ENCODE measurements at regions not wholly inside any gene's neighbourhood (a gene's known extent, or its start where the extent isn't known, plus 50 kb on each side); places are given as distances from the start of the nearest gene placed in this dataset.
A peak's percentile ranks its signal among the peaks of the same experiment; 100 is the strongest.

DNA sequence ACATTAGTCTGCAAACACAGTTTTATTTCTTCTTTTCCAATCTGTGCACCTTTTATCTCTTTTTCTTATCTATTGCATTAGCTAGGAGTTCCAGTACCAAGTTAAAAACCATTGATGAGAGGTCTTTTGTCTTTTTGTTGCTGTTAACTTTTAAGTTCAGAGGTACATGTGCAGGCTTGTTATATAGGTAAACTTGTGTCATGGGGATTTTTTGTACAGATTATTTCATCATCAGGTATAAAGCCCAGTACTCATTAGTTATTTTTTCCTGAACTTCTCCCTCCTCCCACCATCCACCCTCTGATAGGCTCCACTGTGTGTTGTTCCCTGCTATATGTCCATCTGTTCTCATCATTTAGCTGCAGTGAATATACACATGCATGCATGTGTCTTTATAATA lies 349.9 kb downstream of the PDHA2 start:
- DNase-seq = no peak

DNA sequence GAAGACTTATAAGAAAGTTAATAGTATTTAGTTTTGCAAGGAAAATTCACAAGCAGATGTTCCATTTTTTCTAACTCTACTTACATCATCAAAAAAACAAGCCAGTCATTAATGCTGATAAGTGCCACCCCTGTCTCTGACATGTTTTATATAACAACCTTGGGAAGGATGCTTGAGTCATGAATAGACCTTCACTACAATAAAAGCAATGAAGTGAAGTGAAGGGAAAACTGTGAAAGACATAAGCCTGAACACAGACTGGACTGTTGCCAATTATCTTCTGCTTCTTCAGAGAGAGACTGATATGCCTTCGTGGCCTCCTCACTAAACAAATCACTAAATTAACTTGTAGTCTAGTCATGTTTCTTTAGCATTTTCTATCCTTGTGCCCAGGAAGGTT lies 353.2 kb downstream of the PDHA2 start:
- DNase-seq = no peak

DNA sequence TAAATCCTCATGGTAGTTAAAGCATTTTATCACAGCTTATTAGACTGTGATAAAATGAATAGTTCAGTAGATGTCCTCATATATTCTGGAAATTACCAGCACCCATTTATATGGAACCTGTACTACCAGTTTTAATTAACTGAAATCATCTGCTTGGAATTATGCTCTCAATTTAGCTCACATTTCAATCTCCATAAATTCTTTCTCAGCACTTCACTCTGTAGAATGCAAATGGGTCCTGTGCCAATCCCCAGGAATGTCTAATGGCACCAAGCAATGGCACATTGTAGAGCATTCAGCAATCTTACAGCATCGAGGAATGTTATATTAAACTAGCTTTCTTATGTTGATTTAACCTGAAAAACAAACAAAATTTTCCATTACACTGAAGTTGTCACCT lies 355.1 kb downstream of the PDHA2 start:
- DNase-seq = peak; percentile 5

DNA sequence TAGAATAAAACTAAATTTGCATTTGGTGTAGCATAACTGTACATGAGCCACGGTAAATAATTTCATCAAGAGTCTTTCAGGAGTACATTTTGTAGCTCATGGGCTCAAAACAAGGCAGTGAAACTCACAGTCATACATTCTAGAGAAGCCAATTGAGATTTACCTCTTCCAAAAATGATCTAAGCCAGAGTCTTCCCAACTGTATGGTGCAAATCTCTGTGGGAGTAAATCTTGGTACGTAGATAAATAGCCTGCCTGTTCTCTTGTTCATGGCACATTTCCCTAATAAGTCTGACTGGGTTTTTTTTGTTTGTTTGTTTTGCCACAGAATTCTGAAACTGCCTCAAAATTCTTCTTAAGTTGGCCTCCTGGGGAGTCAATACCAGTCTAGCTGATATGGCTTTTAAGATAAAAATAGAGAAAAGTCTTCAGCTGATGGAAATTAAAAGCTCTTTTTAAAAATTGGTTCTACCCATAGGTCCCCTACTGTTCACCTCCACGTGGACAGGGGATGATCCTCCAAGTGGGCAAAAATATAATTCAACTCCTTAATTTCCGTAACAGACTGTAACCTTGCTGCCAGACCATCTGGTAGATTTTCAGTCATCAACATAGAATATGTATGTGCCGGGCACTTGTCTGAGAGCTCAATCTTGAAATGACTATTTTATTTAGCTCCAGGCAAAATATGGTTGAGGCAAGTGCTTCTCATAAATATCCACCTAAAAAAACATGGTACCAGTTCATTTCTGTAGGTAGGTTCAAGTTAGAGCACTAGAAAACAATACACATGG lies 365.4 kb downstream of the PDHA2 start:
- DNase-seq = no peak

DNA sequence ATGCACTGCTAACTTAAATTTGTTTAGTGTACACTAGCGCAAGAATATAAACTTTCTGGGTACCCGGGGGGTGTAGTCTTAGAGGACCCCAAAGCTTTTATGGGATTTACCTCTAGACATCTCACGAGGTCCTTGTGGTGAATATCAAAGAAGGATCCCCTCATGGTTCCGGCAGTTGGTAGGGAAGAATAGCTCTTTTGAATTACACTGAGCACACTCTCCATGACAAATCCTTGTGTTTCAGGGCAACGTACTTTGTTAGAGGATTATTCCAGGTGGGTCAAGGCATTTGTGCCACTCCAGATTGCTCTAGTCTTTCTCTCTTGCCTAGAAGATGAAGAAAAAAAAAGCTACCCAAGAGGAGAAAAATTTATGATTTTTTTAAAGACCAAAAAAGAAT lies 387.6 kb downstream of the PDHA2 start:
- no peak for DNase-seq

DNA sequence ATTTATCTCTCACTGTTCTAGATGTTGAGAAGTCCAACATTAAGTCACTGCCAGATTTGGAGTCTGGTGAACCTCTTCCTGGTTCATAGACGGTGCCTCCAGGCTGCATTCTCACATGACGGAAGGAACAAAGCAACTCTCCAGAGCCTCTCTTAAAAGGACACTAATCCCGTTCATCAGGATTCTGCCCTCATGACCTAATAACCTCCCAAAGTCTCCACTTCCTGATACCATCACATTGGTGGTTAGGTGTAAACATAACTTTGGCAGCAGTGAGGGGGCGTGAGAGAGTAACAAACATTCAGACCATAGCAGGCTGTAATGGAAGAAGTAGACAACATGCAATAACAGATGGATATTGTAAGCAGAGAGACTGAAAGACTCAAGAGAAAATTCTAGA lies 388.6 kb downstream of the PDHA2 start:
- no peak for DNase-seq

DNA sequence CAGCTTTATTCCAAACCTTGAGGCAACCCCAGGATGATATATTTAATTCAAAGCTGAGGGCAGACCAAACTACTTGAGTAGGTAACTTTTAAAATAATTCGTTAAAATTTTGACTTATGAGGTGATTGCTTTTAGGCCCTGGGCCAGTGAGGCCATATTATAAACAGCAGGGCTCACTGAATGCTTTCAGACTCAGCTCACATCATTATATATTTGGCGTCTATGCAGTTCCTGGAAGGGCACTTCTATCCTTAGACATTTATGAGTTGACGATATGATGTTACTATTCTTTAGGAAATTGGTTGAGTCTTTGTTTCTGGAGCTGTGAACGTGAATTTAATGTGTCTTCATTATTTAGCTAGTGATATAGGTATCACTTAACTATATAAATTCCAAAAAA lies 400.1 kb downstream of the PDHA2 start:
- DNase-seq = no peak

DNA sequence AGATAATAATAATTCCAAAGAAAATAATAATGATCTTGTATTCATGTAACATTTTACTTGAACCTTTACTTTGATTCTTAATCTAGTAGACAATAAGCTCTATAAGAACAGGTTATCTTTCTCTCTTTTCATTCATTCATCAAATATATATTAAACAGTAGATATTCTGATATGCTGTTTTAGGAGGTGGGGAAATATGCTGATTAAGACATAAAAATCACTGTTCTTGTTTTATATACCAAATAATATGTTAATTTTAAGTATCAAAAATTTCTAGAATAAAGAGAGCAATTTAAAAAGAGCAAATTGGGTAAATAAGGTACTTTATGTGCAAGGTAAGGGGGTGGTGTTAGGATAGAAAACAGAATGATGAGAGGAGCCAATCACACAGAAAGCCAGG lies 401.9 kb downstream of the PDHA2 start:
- no peak for DNase-seq

DNA sequence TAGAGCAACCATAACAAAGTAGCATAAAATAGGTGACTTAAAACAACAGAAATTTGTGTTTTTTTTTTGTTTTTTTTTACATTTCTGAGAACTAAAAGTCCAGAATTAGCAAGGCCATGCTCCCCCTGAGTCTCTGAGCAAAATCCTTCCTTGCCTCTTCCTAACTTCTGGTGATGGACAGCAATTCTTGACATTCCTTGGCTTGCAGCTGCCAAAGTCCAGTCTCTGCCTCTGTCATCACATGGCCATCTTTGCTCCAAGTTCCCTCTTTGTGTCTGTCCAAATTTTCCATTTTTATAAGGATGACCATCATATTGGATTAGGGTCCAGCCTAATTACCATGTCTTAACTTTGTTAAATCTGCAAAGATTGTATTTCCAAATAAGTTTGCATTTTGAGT lies 407.2 kb downstream of the PDHA2 start:
- DNase-seq = no peak

DNA sequence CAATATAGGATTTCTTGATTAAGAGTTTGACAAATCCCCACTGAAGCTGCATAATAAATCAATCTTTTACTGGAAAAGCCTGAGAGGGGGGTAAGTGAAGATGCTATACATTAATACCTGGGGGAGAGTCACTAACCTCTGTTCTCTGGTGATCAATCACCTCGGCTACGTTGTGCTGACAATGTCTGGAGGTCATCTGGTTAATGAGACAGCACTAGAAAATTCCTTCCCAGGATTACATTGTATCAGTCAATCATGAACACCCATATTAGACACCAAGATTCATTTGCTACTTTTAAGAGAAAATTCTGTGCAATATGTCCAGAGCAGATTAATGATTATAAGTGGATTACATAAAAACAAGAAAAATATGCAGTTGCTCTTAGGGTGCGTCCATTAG lies 408.3 kb downstream of the PDHA2 start:
- no peak for DNase-seq

DNA sequence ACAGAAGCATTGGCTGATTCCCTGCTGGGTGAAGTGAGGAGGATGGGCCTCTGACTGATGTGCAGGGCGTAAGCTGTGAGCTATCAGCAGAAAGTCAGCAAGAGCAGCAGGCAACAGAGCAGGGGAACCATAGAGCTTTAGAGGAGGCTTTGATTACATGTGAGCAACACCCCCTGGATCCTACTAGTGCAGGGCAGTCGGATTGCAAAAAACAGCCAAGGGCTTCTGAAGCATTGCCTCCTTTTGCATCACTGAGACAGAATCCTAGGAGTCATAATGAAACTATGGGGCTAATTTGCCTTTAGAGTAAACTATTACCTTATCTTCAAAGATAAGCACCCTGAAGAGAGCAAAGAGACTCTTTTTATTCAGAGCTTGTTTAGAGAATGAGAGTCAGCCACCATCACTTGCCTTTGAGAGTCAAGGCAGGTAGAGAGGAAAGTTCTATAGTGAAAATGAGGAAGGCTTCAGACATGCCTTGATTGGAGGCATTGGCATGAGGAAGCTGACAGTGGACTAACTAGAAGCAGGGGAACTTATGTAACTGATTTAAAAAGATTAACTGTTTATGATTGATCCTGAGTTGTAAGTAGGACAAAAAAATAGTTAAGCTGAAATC lies 420.3 kb downstream of the PDHA2 start:
- DNase-seq = no peak

DNA sequence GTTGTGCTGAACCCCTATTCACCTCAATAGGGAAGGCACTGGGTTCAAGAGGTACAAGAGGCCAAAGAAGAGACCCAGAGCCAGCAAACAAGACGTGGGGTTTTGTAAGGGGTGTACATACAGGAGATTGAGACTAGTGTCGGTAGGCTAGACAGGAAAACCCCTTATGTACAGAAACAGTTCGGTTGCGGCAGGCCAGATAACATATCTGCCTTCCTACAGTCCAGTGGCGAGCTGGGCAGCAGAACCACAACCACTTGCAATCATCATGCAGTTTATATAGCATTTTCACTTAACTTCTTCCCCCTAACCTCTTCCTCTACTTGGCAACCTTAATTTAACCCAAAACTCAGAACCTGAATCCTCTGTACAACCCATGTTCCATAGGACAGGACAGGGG lies 422.2 kb downstream of the PDHA2 start:
- no peak for DNase-seq

DNA sequence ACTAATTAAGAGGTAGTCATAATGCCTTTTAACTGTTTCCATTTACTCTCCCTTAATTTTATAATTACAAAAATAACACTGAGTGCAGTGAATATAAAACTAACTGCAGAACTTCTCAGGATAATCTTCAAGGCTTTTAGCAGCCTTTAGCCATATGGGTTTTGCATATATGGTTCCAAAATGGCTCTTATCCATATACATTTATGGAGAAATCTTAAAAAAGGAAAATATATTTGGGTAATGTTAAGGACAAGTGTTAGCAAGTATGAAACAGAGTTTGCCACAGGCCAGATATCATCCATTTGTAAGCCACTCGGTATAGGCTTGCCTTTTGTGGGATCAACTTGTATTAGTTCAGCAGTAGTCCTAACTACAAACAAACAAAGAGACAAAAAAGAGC lies 423.4 kb downstream of the PDHA2 start:
- no peak for DNase-seq

DNA sequence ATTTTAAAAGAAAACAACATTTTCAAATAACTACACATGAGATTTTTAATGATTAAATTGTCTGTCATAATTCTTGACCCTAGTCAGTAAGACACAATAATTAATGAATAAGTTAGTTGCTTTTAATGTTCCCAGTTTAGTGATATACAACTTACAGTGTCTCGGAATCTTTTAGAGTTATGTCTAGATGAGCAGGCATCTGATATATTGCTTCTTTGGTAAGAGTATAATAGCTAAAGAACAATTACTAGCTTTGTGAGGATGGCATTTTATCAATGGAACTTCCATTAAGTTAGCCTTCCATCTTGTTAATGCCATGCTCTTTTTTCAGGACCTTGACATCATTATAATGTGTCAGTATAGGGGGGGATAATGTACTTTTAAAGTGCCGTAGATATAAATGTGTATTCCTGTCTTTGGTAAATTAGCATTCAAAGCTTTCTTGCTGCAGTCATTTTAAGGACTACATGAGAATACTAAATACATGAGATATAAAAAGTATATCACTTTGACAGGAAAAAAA lies 425.1 kb downstream of the PDHA2 start:
- DNase-seq = no peak

DNA sequence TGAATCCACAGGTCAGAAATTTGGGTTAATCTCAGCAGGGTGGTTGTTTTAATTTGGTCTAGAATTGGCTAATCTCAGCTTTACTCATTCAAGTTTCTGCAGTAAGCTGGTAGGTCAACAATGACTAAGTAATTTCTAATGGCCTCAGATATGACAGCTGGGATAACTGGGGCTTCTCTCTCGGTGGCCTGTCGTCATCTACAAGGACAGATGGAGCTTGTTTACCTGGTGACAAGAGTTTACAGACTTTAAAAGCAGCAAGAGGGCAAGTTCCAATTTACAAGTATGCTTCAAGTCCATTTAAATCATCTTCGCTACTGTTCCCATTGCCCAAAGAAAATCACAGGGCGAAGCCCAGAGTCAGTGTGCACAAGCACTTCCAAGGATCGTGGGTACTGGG lies 453.9 kb downstream of the PDHA2 start:
- no peak for DNase-seq

DNA sequence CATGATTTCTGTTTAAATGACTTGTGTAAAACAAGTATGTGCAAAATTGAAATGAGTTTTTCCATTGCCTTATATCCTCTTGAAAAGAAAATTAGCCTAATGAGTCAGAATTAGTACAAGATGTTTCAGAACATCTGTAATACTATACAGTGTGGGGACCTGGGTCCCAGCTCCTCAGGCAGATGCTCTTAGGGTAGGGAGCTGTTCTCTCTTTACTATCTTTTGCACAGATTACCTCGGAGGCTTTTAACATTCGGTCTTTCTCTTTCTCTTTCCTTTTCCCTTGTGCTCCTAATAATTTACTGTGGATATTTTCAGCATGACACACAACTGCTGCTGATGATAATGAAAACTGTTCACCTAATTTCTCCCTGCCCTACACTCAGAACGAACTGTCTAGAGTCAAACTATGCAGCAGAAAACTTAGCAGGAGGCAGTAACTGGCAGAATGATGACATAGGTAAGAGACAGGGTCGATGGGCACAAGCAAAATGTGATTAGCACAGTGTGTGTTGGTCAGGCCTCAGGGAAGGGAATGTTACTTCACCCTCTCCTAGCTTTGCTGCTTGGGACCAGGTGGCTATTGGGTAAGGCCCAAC lies 455.3 kb downstream of the PDHA2 start:
- DNase-seq = no peak

DNA sequence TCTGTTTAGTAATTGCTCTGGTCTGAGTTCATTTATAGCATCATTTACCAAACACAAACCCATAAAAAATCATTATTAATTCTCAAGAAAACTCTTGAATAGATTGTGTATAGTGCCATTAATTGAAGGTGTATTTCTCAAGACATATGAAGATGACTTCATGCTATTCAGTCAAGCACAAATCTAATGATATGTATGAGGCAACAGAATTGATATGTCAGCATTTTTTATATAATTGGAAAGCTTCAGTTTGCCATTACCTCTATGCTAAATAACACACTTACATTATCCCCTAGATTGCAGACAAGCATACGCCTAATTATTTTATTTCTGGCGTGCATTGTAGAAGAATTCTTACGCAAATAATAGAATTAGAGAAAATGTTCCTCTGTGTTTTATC lies 461.8 kb downstream of the PDHA2 start:
- DNase-seq = no peak

DNA sequence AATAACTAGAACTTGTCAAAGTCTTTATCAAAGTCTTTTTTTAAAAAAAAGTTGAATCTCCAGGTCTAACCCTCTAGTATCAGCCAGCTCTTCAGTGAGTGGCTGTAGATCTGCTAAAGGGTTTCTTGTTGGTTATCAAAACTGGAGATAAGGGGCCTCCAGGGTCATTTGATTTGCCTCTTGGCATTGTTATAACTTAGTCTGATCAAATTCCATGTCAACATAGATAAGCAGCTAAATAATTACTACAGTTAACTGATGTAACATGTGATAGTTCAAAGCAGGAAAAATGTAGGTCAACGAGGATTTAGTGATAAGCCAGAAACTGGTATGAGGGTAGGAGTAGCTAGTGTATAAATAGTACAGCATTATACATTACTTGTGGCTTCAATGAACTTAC lies 465.1 kb downstream of the PDHA2 start:
- DNase-seq = no peak

DNA sequence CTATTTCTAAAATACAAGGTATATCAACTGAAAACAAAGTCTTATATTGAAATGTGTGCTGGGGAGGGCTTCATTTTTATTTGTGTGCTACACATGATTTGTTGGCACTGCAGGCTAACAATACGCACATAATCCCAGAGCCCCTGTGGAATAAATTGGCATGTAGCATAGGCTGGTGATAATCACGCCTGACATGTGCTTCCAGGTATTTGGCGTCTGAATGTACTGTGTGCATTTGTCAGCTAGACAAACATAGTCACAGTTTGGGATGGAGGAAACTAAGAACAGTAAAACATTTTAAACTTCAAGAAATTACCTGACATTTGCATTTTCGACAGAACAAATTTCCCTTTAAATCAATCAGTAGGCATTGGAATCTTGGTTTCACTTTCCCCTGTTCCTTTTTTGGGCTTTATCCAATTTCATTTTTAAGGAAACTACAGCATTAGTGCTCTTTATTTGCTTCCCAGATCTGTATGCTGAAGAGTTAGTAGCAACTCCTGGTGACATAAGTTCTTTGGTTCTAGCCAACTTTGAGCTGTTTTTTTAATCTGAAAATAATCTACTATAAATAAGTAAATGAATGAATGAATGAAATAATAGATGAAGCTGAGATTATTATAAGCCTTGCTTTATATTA lies 472.3 kb downstream of the PDHA2 start:
- no peak for DNase-seq

DNA sequence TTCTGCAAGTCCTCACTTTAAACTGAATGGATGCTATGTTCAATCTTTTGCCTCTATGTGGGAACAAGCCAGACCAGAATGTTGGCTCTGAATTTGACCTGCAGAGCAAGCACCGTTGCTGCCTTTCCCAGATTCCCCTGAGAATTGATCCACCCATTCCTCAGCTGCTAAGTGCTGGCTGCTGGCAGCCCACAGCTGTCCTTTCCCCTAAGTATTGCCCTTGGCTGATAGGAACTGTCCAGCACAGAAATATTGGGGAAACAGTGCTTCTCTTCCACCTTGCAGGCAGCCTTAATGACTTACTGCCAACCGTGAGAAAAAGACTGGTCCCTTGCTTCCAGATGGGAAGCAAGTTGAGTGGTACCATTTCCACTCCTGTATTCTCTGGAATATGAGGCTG lies 475.9 kb downstream of the PDHA2 start:
- DNase-seq = no peak

DNA sequence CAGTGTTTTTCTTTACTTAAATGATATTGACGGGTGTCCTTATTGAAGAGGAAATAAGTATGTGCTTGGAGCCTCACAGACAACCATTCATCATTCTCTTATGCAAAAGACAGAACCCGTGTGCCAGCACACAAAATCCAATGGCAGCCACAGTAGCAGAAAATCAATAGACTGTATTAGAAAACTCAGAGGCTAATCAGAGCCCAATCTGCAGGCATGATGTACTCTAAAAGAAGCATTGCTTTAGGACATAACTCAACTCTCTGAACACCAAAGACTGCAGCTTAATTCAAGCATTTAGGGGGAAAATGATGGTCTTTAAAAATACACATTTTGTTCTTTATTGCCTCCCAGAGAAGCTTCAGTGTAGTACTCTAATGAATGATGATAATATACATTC lies 476.9 kb downstream of the PDHA2 start:
- no peak for DNase-seq

DNA sequence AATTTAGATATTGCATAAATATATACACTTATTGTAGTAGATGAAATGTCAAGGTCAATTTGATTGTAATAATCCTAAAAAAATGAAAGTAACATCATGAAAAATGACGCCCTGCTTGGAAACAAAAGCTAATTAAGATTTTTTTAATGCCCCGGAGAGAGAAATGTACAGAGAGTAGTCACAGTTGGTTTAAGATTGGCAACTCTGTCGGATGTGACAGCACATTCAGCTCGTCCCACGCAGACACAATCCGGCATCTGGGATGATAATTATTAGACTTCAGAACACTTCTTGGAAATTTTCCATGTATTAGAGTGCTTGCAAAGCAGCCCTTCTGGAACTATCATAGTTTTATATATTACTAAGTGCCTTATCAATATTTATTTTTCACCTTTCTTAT lies 478.0 kb downstream of the PDHA2 start:
- no peak for DNase-seq

DNA sequence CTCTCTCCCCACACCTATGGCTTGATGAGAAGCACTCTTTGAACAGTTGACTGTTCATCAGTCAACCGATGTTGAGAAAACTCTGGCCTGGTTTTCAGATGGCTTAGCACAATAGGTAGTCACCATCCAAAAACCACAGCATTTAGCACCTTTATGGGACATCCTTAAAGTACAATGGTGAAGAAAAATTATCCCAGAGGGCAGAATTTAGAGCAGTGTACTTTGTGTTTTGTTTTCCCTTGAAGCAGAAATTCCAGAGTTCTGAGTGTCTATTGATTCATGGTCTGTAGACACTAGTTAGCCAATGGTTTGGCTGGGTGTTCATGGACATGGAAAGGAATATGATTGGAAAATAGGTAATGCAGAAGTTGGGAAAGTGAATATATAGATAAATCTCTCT lies 487.0 kb downstream of the PDHA2 start:
- DNase-seq = no peak

DNA sequence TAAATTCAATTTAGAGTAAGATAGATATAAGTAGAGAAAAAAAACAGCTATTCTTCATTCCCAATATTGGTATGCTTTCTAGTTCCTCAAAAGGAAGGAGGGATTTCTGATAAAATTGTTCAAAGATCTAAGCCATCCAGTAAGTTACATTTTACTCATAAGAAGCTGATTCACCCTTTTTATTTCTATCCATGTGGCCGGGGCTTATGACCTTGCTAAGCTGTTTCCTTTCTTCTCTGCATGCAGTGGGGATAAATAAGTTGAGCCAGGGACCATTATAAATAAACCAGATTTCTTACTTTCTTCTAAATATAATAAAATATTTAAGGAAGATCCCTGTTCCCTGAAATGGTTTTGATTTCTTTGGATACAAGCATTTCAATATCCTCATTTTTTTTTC lies 502.3 kb downstream of the PDHA2 start:
- no peak for DNase-seq
